Transverse colon (tissue), 3 donors: ENCODE measurements at regions not wholly inside any gene's neighbourhood (a gene's known extent, or its start where the extent isn't known, plus 50 kb on each side); places are given as distances from the start of the nearest gene placed in this dataset.

Experiments used
- CTCF ChIP-seq, 5 experiments: fragments of 200-600 bp in 3 of 5; fragments of 450-650 bp in 2 of 5; sonication (generic) in 3 of 5; IDR thresholded peaks; 1 replicate in 2 of 5; 2 replicates in 3 of 5; pipeline ENCODE4 v1.5.1; 2016 to 2017; ENCODE audit warnings: antibody characterized with exemption in 5 of 5, inconsistent platforms in 3 of 5, mild to moderate bottlenecking in 2 of 5, moderate library complexity in 1 of 5
- EP300 ChIP-seq: sonication (generic); formaldehyde crosslinking; IDR thresholded peaks from one replicate; pipeline ENCODE4 v1.6.1; 2017; ENCODE audit warnings: antibody characterized with exemption, low read depth
- POLR2A ChIP-seq: fragments of 450-650 bp; IDR thresholded peaks from one replicate; pipeline ENCODE4 v1.6.1; 2016; ENCODE audit warnings: antibody characterized with exemption, mild to moderate bottlenecking, moderate library complexity

GRCh38 chr16:87066133-87067002, 250.8 kb downstream of the C16orf95 start:
- TF ChIP-seq CTCF (IDR thresholded peaks at IDR 0.05) (no peak), POLR2A (no peak), EP300 (no peak)
